Keratinocyte (primary cell): ENCODE measurements at regions not wholly inside any gene's neighbourhood (a gene's known extent, or its start where the extent isn't known, plus 50 kb on each side); places are given as distances from the start of the nearest gene placed in this dataset.

Experiments
- CTCF ChIP-seq, 3 experiments: IDR thresholded peaks in 1 of 3; conservative IDR thresholded peaks in 1 of 3; optimal IDR thresholded peaks in 1 of 3; 2 replicates in 2 of 3; 3 replicates in 1 of 3; pipeline versions ENCODE3 to v1.5.1; 2011; ENCODE audit warnings: low read length in 3 of 3, mild to moderate bottlenecking in 3 of 3, moderate library complexity in 2 of 3, control low read depth in 1 of 3, inconsistent platforms in 1 of 3; ENCODE audit not compliant: insufficient read depth in 2 of 3; ENCODE audit errors: extremely low read depth in 1 of 3
- EZH2 ChIP-seq: IDR thresholded peaks from one replicate; pipeline ENCODE4 v1.6.1; 2012; ENCODE audit warnings: inconsistent platforms, mild to moderate bottlenecking, low read length, moderate library complexity

GRCh38 chr7:39882148-39882784 lies 67.8 kb upstream of the CDK13 start:
- no peak for TF ChIP-seq CTCF (optimal IDR thresholded peaks at IDR 0.05 in 1 of 3, IDR thresholded peaks at IDR 0.05 in 1 of 3, conservative IDR thresholded peaks at IDR 0.05 in 1 of 3; ENCODE audit: extremely low read depth in 1 of 3, insufficient read depth in 2 of 3, low read length in 3 of 3)
- TF ChIP-seq EZH2 = no peak
